ENCODE measurements at regions not wholly inside any gene's neighbourhood (a gene's known extent, or its start where the extent isn't known, plus 50 kb on each side); places are given as distances from the start of the nearest gene placed in this dataset.

- in situ Hi-C loops (cut with HindIII; ENCODE audit: low sequenced_read_pairs): no loop called here
Measured at GRCh38 chr3:70568626-70569025, 256.2 kb upstream of the MDFIC2 start.

GRCh38 chr3:70565861-70566260 is 253.4 kb upstream of the MDFIC2 start:
- no peak overlapping the region for H3K4me3 ChIP-seq (ENCODE audit: low read depth, low read length)
- DNase-seq (ENCODE audit: low read depth, low spot score): no peak
- no peak for TF ChIP-seq CTCF (IDR thresholded peaks at IDR 0.05; ENCODE audit: low read depth, low read length)
- in situ Hi-C loops (cut with HindIII; ENCODE audit: low sequenced_read_pairs): no loop called here

More at GRCh38 chr3:70568626-70569025, 256.2 kb upstream of the MDFIC2 start:
- no peak for TF ChIP-seq CTCF (IDR thresholded peaks at IDR 0.05; ENCODE audit: low read depth, low read length)
- no peak overlapping the region for H3K4me3 ChIP-seq (ENCODE audit: low read depth, low read length)
- DNase-seq (ENCODE audit: low read depth, low spot score): no peak

- DNase-seq (ENCODE audit: low read depth, low spot score): no peak
- no peak for TF ChIP-seq CTCF (IDR thresholded peaks at IDR 0.05; ENCODE audit: low read depth, low read length)
- no peak overlapping the region for H3K4me3 ChIP-seq (ENCODE audit: low read depth, low read length)
- in situ Hi-C loops (cut with HindIII; ENCODE audit: low sequenced_read_pairs): no loop called here
Measured at GRCh38 chr3:70564552-70564951, 252.1 kb upstream of the MDFIC2 start.

GRCh38 chr3:70561796-70562195 is 249.4 kb upstream of the MDFIC2 start:
- peak; percentile 21 for DNase-seq (ENCODE audit: low read depth, low spot score)
- no peak overlapping the region for H3K4me3 ChIP-seq (ENCODE audit: low read depth, low read length)
- TF ChIP-seq CTCF (IDR thresholded peaks at IDR 0.05; ENCODE audit: low read depth, low read length): no peak
- in situ Hi-C loops (cut with HindIII; ENCODE audit: low sequenced_read_pairs): no loop called here

GRCh38 chr3:70558956-70559355 is 246.5 kb upstream of the MDFIC2 start:
- in situ Hi-C loops (cut with HindIII; ENCODE audit: low sequenced_read_pairs): no loop called here
- TF ChIP-seq CTCF (IDR thresholded peaks at IDR 0.05; ENCODE audit: low read depth, low read length): no peak
- no peak overlapping the region for H3K4me3 ChIP-seq (ENCODE audit: low read depth, low read length)
- no peak for DNase-seq (ENCODE audit: low read depth, low spot score)

GRCh38 chr3:70557976-70558375 is 245.5 kb upstream of the MDFIC2 start:
- in situ Hi-C loops (cut with HindIII; ENCODE audit: low sequenced_read_pairs): no loop called here
- no peak overlapping the region for H3K4me3 ChIP-seq (ENCODE audit: low read depth, low read length)
- no peak for TF ChIP-seq CTCF (IDR thresholded peaks at IDR 0.05; ENCODE audit: low read depth, low read length)
- no peak for DNase-seq (ENCODE audit: low read depth, low spot score)

GRCh38 chr3:70556056-70556455 is 243.6 kb upstream of the MDFIC2 start:
- DNase-seq (ENCODE audit: low read depth, low spot score): peak; percentile 43
- no peak overlapping the region for H3K4me3 ChIP-seq (ENCODE audit: low read depth, low read length)
- TF ChIP-seq CTCF (IDR thresholded peaks at IDR 0.05; ENCODE audit: low read depth, low read length): no peak
- in situ Hi-C loops (cut with HindIII; ENCODE audit: low sequenced_read_pairs): no loop called here

Data from astrocyte of the spinal cord (primary cell).